Activated CD4-positive, alpha-beta T cell treated with anti-CD3 and anti-CD28 coated beads for 36 hours (primary cell): ENCODE measurements at regions not wholly inside any gene's neighbourhood (a gene's known extent, or its start where the extent isn't known, plus 50 kb on each side); places are given as distances from the start of the nearest gene placed in this dataset.

Experiments
- ATAC-seq: fragments of 200-7000 bp; cut with Tn5 transposase; one replicate; pipeline ENCODE4 v1.10.0; 2021; ENCODE audit warnings: mild to moderate bottlenecking, moderate library complexity
- CTCF ChIA-PET: fragments of 350-600 bp; sonication (Branson Sonifier 250); formaldehyde crosslinking; loops from one replicate; lab custom pipeline; 2021; ENCODE audit warnings: antibody characterized with exemption; lab: Charles Lee
- POLR2A ChIA-PET: fragments of 350-600 bp; sonication (Branson Sonifier 250); formaldehyde crosslinking; loops from one replicate; lab custom pipeline; 2021; ENCODE audit warnings: antibody characterized with exemption, inconsistent platforms; lab: Charles Lee
- DNase-seq: peaks from one replicate; pipeline ENCODE4 v3.0.0-alpha.2; 2020
- H3K27ac Mint-ChIP-seq: one replicate; pipeline ENCODE4 v1.8.0; 2021; ENCODE audit warnings: mixed read lengths
- H3K27me3 Mint-ChIP-seq: one replicate; pipeline ENCODE4 v1.8.0; 2021; ENCODE audit warnings: mixed read lengths
- H3K36me3 Mint-ChIP-seq: one replicate; pipeline ENCODE4 v1.8.0; 2021; ENCODE audit warnings: low read depth, mixed read lengths
- H3K4me1 Mint-ChIP-seq: one replicate; pipeline ENCODE4 v1.8.0; 2021; ENCODE audit warnings: mixed read lengths
- H3K4me3 Mint-ChIP-seq: one replicate; pipeline ENCODE4 v1.8.0; 2021; ENCODE audit warnings: mild to moderate bottlenecking, moderate library complexity, mixed read lengths
- H3K9me3 Mint-ChIP-seq: one replicate; pipeline ENCODE4 v1.8.0; 2021; ENCODE audit warnings: low read depth, mixed read lengths
- intact Hi-C, 2 experiments: fragments of 100-400 bp; cut with DNase I in 1 of 2; cut with micrococcal nuclease in 1 of 2; formaldehyde crosslinking; loops; one replicate each; pipeline versions ENCODE4 v1.14.2 to v1.15.1; 2022 to 2024; cut with DNase I, micrococcal nuclease

GRCh38 chr4:123455360-123455759 lies 58.8 kb downstream of the SPRY1 start:
- ChIA-PET CTCF (interaction anchor here (0.6 to 1.5 kb wide), 4 partner anchors 47 to 1039 kb away, joined by 3 read pairs; no protein-coding TSS in a partner anchor), POLR2A (no interaction called here)
- DNase-seq: no peak

GRCh38 chr4:123462007-123462406 lies 65.4 kb downstream of the SPRY1 start:
- ChIA-PET POLR2A (interaction anchor here (0.9 kb wide), 1 partner anchor 19 kb away, joined by 3 read pairs; no protein-coding TSS in a partner anchor), CTCF (interaction anchor here (0.6 kb wide), 1 partner anchor 16 kb away, joined by 3 read pairs; no protein-coding TSS in a partner anchor)
- no peaks in the 10 kb centered on the region for H3K36me3 Mint-ChIP-seq
- H3K27me3 Mint-ChIP-seq: peaks cover 2% of the 10 kb centered on the region
- no peak for ATAC-seq
- DNase-seq: no peak
- no peaks in the 10 kb centered on the region for H3K9me3 Mint-ChIP-seq
- no peak overlapping the region for H3K4me3 Mint-ChIP-seq
- H3K27ac Mint-ChIP-seq: no peak overlapping the region
- intact Hi-C loops: no loop called here
- peaks cover 7% of the 10 kb centered on the region for H3K4me1 Mint-ChIP-seq

More at GRCh38 chr4:123455360-123455759, 58.8 kb downstream of the SPRY1 start:
- Mint-ChIP-seq H3K27ac (no peak overlapping the region), H3K4me1 (peaks cover 5% of the 10 kb centered on the region), H3K9me3 (no peaks in the 10 kb centered on the region), H3K4me3 (no peak overlapping the region), H3K27me3 (no peaks in the 10 kb centered on the region), H3K36me3 (no peaks in the 10 kb centered on the region)
- intact Hi-C loops: no loop called here
- no peak for ATAC-seq

GRCh38 chr4:123463869-123464268 lies 67.3 kb downstream of the SPRY1 start:
- intact Hi-C loops: no loop called here
- CTCF ChIA-PET: interaction anchor here (0.5 kb wide), 1 partner anchor 237 kb away, joined by 3 read pairs; no protein-coding TSS in a partner anchor
- POLR2A ChIA-PET: no interaction called here

GRCh38 chr4:123465416-123465815 lies 68.8 kb downstream of the SPRY1 start:
- no peaks in the 10 kb centered on the region for H3K9me3 Mint-ChIP-seq
- H3K27ac Mint-ChIP-seq: no peak overlapping the region
- ChIA-PET CTCF (no interaction called here), POLR2A (no interaction called here)
- no peaks in the 10 kb centered on the region for H3K36me3 Mint-ChIP-seq
- H3K27me3 Mint-ChIP-seq: peaks cover 3% of the 10 kb centered on the region
- peaks cover 11% of the 10 kb centered on the region for H3K4me1 Mint-ChIP-seq
- no peak for DNase-seq
- H3K4me3 Mint-ChIP-seq: no peak overlapping the region
- intact Hi-C loops: no loop called here
- ATAC-seq: no peak

More at GRCh38 chr4:123463869-123464268, 67.3 kb downstream of the SPRY1 start:
- Mint-ChIP-seq H3K27me3 (peaks cover 3% of the 10 kb centered on the region), H3K9me3 (no peaks in the 10 kb centered on the region), H3K4me3 (no peak overlapping the region), H3K36me3 (no peaks in the 10 kb centered on the region), H3K27ac (no peak overlapping the region), H3K4me1 (peaks cover 7% of the 10 kb centered on the region)
- DNase-seq (no peak), ATAC-seq (no peak)

GRCh38 chr4:123466080-123466785 lies 69.6 kb downstream of the SPRY1 start:
- Mint-ChIP-seq H3K4me3 (no peak overlapping the region), H3K27ac (no peak overlapping the region), H3K36me3 (no peaks in the 10 kb centered on the region), H3K9me3 (no peaks in the 10 kb centered on the region), H3K4me1 (peaks cover 11% of the 10 kb centered on the region), H3K27me3 (peaks cover 3% of the 10 kb centered on the region)
- CTCF ChIA-PET: no interaction called here
- POLR2A ChIA-PET: no interaction called here
- ATAC-seq (peak; percentile 76), DNase-seq (peak; percentile 18)
- intact Hi-C loops: loop anchor here in 1 of 2 experiments (2.0 kb wide), 1 partner anchor 15 kb away; no protein-coding TSS in a partner anchor

GRCh38 chr4:123468479-123469031 lies 72.0 kb downstream of the SPRY1 start:
- ChIA-PET CTCF (interaction anchor here (0.9 to 1.2 kb wide), 2 partner anchors 9 to 15 kb away, joined by 3 read pairs; no protein-coding TSS in a partner anchor), POLR2A (no interaction called here)
- Mint-ChIP-seq H3K4me1 (peaks cover 11% of the 10 kb centered on the region), H3K4me3 (no peak overlapping the region), H3K36me3 (no peaks in the 10 kb centered on the region), H3K9me3 (no peaks in the 10 kb centered on the region), H3K27me3 (peaks cover 2% of the 10 kb centered on the region), H3K27ac (no peak overlapping the region)
- intact Hi-C loops: no loop called here
- ATAC-seq (no peak), DNase-seq (no peak)

GRCh38 chr4:123469245-123469644 lies 72.7 kb downstream of the SPRY1 start:
- no peak for DNase-seq
- peaks cover 11% of the 10 kb centered on the region for H3K4me1 Mint-ChIP-seq
- no peak overlapping the region for H3K27ac Mint-ChIP-seq
- no peaks in the 10 kb centered on the region for H3K36me3 Mint-ChIP-seq
- H3K4me3 Mint-ChIP-seq: no peak overlapping the region
- intact Hi-C loops: no loop called here
- H3K27me3 Mint-ChIP-seq: peaks cover 1% of the 10 kb centered on the region
- H3K9me3 Mint-ChIP-seq: no peaks in the 10 kb centered on the region
- ChIA-PET POLR2A (no interaction called here), CTCF (interaction anchor here (0.6 to 0.9 kb wide), 3 partner anchors 14 to 17 kb away, joined by 3 to 4 read pairs (median 3); no protein-coding TSS in a partner anchor)
- no peak for ATAC-seq

GRCh38 chr4:123469696-123470095 lies 73.1 kb downstream of the SPRY1 start:
- no peaks in the 10 kb centered on the region for H3K36me3 Mint-ChIP-seq
- CTCF ChIA-PET: interaction anchor here (0.6 kb wide), 2 partner anchors 14 to 17 kb away, joined by 3 to 4 read pairs; no protein-coding TSS in a partner anchor
- POLR2A ChIA-PET: no interaction called here
- peaks cover 11% of the 10 kb centered on the region for H3K4me1 Mint-ChIP-seq
- ATAC-seq (no peak), DNase-seq (no peak)
- no peak overlapping the region for H3K27ac Mint-ChIP-seq
- H3K27me3 Mint-ChIP-seq: peaks cover 1% of the 10 kb centered on the region
- H3K9me3 Mint-ChIP-seq: no peaks in the 10 kb centered on the region
- intact Hi-C loops: no loop called here
- H3K4me3 Mint-ChIP-seq: no peak overlapping the region

- H3K9me3 Mint-ChIP-seq: no peaks in the 10 kb centered on the region
- intact Hi-C loops: no loop called here
- DNase-seq (no peak), ATAC-seq (no peak)
- no peaks in the 10 kb centered on the region for H3K36me3 Mint-ChIP-seq
- peaks cover 11% of the 10 kb centered on the region for H3K4me1 Mint-ChIP-seq
- H3K27ac Mint-ChIP-seq: no peak overlapping the region
- CTCF ChIA-PET: interaction anchor here (1.1 kb wide), 1 partner anchor 34 kb away, joined by 3 read pairs; no protein-coding TSS in a partner anchor
- H3K27me3 Mint-ChIP-seq: peaks cover 1% of the 10 kb centered on the region
- no peak overlapping the region for H3K4me3 Mint-ChIP-seq
- POLR2A ChIA-PET: no interaction called here
Measured at GRCh38 chr4:123470640-123471039, 74.0 kb downstream of the SPRY1 start.

- no peak overlapping the region for H3K4me3 Mint-ChIP-seq
- intact Hi-C loops: no loop called here
- H3K27me3 Mint-ChIP-seq: peaks cover 1% of the 10 kb centered on the region
- no peaks in the 10 kb centered on the region for H3K9me3 Mint-ChIP-seq
- peaks cover 5% of the 10 kb centered on the region for H3K4me1 Mint-ChIP-seq
- H3K27ac Mint-ChIP-seq: no peak overlapping the region
- no peaks in the 10 kb centered on the region for H3K36me3 Mint-ChIP-seq
- ChIA-PET POLR2A (no interaction called here), CTCF (interaction anchor here (0.9 to 1.0 kb wide), 2 partner anchors 11 to 243 kb away, joined by 3 read pairs; no protein-coding TSS in a partner anchor)
- ATAC-seq (no peak), DNase-seq (no peak)
Measured at GRCh38 chr4:123471655-123472369, 75.2 kb downstream of the SPRY1 start.

GRCh38 chr4:123474817-123475216 lies 78.2 kb downstream of the SPRY1 start:
- Mint-ChIP-seq H3K27ac (no peak overlapping the region), H3K4me1 (peaks cover 25% of the 10 kb centered on the region), H3K4me3 (no peak overlapping the region), H3K27me3 (no peaks in the 10 kb centered on the region), H3K9me3 (no peaks in the 10 kb centered on the region), H3K36me3 (no peaks in the 10 kb centered on the region)
- no peak for DNase-seq
- intact Hi-C loops: no loop called here
- CTCF ChIA-PET: no interaction called here
- no peak for ATAC-seq
- POLR2A ChIA-PET: no interaction called here
